HG03520 (cell line): ENCODE measurements at regions not wholly inside any gene's neighbourhood (a gene's known extent, or its start where the extent isn't known, plus 50 kb on each side); places are given as distances from the start of the nearest gene placed in this dataset.
"Not testable (repeated sequence)": the region's sequence is repeated elsewhere in the genome, so short reads cannot be mapped to it uniquely, and the experiment has no call there.

ENCODE experiments used
- ATAC-seq: cut with Tn5 transposase; IDR thresholded peaks from one replicate; pipeline ENCODE4 v1.9.1; 2021; ENCODE audit warnings: mild to moderate bottlenecking, moderate library complexity; ENCODE audit not compliant: unreplicated experiment

DNA sequence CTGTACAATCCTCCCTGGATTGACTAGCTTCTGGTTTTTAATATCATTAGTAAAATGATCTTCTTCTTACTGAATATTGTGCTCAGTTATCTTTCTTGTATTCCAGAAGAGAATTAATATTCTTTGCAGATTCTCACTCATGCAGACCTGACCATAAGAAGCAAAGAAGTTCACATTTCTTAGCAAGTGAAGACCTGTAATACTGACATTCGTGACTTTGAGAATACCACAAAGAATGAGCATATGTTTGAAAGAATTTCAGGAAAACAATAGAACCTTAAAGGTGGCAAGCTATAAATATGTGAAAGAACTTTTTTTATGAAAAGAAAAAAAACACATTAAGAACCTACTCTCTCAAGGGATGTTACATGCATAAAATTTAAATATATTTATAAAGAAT, 371.6 kb downstream of the JRKL start:
- ATAC-seq, result no peak

DNA sequence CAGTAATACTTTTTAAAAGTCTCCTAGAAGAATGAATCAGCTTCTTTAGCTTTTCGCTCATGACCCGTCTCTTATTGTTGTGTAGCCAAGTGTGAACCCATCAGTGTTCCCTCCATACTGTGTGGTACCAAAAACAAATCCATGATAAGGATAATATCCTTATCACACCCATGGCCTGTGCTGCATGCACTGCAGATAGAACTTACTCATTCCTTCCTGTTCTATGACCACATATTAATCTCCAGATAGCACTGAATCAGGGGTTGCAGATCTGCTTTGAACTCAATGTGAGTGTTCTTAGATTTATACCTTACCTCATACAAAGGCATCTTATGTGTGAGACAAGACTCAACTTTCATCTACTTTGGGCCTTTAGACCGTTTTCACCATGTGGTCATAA, 373.4 kb downstream of the JRKL start:
- no peak for ATAC-seq

DNA sequence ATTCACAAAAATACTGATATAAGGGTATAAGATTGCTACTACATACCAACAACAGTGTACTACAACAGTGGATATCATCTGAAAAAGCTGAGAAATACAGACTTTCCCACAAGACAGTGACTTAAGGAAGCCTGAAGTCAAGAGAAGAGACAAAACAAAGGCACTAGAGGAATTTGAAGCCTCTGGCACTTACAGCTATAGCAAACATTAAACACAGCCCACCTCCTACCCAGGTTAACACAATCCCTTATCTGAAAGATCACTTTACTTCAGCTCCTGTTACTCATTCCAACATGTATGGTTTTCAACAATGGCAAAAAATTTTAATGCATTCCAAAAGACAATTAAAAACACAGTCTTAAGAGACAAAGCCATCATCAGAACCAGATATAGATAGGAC, 388.5 kb downstream of the JRKL start:
- ATAC-seq, result no peak

DNA sequence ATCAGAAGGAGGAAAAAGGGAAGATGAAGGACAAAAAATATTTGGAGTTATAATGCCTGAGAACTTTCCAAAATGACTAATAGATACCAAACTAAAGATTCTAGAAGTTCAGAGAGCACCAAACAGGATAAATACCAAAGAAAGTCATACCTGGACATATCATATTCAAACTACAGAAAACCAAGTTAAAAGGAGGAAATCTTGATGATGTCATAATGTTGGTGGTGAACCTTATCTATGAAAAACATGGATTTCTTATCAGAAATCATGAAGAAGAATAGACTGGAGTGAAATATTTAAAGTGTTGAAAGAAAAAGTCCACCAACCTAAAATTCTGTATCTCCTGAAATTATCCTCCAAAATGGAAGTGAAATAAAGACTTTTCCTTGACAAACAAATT, 389.2 kb downstream of the JRKL start:
- ATAC-seq, result no peak

DNA sequence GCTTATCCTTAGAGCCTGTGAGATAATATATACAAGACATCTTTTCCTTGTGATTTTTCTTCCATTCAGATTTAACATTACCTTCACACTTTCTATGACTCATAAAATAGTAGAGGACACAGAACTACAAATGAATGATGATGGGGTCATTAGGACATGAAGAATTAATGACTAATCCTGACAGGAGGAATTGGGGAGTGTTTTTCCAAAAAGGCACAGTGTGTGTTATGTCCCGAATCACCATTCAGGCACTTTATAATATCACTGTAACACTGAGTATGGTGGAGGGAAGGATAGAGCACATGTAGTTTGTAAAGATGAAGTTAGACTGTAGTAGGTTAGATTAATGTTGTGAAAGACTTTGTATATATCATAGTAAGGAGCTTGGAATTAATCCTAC, 391.3 kb downstream of the JRKL start:
- no peak for ATAC-seq

DNA sequence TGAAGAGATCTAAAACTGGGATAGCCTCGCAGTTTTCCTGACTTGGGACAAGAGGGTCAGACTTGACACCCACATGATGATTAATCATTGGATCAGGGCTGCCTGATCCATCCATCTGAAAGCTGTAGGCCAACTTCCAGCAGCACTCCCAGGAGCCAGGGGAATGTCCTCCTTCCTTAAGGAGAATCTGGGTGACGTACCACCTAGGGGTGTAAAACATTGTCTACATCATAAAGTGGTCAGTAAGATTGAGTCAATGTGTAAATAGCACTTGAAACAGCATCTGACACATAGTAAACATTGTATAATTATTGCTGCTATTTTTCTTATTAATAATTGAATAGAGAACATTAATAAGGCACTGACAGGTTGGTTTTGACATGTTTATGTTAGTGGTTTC, 392.8 kb downstream of the JRKL start:
- ATAC-seq, result no peak

DNA sequence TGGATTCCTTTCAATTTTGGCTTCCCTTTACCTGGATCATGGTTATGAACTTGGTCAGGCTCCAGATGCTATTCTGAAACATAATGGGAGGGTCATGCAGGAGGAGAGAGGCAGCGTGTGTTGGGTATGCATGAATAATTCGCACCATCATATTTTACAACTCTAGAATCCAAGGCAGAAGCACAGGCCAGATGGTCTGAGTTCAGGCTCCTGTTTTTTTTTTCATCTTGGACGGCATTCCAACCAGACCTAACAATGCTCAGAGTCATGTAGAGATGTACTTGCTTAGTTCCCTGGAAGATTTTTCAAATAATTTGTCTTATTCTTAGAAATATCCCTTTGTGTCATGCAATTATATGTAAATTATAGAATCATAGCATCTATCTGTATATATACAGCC, 393.5 kb downstream of the JRKL start:
- no peak for ATAC-seq

DNA sequence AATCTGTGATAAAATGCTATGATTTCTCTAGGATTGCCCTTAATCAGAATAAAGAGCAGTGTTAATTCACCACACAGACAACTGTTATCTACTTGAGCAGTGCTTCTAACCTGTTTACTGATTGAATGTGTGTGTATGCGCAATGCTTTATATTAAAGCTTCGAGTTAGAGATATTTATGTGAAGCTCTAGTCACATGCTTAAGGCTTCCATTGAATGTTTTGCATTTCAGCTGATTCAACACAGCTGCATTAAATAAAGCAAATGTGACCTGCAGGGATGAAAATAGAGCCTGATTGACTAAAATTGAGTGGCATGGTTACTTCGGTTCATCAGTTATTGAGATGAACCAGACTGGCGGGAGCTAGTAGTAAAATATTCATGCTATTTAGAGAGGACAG, 395.3 kb downstream of the JRKL start:
- no peak for ATAC-seq

DNA sequence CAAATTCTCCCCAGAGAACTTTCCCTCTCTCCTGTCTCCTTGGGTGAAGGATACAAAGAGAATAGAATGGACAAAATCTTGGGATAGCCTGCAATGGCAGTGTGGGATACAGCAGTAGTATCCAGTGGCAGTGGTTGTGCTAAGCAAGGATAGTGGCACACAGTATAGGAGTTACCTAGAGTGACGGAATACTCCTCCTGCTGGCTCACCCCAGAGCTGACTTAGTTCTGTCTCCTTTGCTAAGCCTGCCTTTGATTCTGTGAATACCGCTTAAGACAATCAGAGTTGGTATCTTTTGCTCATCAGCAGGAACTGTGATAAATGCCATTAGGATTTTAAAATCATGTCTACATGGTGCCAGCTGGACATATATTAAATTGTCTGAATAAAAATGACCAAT, 404.3 kb downstream of the JRKL start:
- no peak for ATAC-seq

DNA sequence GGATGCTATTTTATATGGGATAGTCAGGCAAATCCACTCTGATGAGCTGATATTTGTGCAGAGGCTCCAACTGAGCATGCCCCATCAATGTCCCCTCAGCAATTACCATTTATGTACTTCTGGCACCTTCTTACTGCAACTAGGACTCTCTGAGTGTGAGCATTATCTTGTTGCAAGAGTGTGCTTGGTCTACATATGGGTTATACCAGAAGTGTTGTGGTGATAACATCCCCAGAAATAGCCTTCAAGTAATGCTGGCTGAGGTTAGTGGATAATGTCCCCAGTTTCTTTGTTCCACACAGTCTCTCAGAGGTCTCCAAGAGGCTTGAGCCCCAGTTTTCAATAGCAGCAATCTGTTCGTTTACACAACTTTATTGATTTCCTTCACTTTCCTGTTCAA, 408.6 kb downstream of the JRKL start:
- ATAC-seq, result no peak

DNA sequence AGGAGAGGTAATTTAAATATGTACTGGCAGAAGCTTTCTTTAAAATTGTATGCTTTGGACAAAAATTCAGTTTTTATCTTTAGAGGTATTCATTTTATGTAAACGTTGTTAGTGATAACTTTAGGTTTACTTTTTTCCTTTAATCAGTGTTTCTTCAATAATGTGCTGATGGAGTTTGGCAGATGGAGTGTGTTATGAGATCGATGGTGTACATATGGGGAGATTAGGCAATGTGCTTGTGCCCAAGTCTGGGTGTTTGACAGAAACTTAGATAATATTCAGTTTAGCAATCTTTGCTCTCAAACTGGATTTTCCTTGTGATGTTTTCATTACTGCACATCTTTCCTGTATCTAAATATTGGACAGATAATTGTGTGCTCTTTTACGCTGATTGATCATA, 425.4 kb downstream of the JRKL start:
- ATAC-seq, result no peak

DNA sequence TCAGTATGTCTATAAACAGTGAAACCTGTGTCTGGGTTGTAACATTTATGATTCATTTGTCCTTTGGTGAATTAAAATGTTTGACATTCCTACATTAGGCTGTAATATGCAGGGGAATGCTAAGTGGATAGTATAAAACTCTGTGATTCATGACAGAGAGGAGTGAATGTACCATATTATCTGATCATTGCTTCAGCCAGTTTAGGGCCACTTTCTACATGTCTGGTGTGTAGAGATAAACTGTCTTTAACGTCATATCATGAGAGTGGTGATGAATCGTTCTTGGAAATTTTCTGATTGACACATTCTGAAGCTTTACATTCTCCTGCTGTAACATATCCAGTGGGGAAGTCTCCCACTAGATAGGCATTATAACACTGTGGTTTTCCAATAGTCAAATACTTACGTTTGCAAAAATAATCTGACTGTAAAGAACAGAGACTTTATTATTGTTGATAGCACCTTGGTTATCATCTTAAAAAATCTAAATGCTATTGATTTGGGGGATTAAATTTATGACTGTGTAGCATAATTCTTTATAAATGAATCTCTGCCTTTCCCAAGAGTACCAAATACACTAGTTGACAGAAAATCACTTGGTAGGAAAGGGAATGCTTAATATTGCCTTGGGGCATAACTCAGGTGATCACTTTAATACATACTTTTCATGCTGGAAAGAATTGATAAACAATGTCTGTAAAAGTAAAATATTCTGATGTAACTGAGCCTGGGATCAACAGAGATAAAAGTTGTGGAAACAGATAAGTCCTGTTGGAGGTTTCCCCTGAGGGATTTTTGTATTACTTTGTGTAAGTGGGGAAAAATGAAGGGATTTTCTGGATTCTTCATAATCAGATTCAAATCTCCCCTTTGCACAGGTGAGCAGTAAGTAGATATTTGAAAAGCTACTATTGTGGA, 427.9 kb downstream of the JRKL start:
- no peak for ATAC-seq

DNA sequence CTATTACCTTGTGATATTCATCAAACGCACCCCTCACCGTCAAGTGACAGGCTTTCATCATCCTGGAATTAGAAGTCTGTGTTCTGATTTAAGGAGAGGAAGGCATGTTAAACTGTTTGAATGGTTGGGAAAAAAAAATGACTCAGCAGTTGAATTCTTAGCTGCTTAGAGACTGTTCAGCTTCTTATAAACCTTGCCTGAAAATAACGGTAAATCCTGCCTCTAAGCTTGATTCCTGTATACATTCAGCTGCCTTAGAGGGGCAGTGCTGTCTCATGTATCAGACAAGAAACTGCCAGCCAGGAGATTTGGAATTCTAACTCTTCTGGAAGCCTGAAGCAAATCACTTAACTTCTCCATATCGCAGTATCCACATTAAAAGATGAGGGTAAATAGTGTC, 437.4 kb downstream of the JRKL start:
- no peak for ATAC-seq

DNA sequence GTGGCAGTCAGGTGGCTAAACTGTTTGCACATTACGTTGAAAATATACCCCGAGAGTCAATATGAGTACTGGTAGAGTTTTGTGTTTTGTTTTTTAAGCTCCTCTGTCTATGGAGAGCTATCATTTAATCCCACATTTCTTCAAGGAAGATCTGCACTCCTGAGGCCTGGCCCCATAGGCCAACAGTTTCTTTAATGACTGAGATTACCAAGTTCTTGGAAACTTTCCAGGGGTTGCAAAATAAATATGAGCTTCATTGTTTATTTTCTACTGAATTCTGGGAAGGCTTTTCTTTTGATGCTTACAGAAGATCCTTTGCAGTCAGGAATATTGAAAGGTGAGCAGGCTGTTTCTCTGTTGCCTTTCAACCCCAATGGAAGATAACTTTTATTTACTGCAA, 452.0 kb downstream of the JRKL start:
- no peak for ATAC-seq

DNA sequence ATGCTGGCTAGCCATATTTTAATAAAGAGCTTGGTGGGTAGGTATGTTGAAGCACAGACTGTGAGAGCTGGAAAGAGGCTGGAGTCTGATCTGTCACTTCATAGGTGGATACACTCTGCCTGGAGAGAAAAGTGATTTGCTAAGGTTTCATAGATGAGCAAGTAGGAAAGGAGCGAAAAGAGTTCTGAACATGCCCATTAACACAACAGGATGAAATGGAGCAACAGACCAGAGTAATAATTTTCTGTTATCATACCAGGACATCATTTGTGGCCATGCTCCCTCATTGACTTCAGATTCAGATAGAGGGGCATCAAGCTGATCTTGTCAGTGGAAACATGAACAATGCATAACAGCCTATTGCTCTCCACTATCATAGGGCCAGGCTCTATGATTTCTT, 452.9 kb downstream of the JRKL start:
- ATAC-seq, result no peak

DNA sequence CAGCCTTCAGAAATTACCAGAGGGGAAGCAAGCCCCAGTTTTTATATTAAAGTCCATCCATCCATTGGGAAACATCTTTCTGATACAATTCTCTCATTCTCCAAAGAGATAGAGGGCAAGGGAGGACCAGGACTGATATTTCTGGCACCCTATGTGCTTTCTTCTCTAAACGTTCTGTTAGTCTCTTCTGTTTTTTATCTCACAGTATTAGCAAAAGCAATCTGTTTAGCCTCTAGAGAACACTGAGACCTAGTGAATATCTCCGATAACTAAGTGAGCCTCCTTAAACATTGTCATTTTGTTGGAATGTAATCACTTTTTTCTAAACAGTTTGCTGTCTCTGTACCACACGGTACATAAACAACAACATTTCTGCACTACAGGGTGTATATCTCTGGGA, 464.6 kb downstream of the JRKL start:
- no peak for ATAC-seq

DNA sequence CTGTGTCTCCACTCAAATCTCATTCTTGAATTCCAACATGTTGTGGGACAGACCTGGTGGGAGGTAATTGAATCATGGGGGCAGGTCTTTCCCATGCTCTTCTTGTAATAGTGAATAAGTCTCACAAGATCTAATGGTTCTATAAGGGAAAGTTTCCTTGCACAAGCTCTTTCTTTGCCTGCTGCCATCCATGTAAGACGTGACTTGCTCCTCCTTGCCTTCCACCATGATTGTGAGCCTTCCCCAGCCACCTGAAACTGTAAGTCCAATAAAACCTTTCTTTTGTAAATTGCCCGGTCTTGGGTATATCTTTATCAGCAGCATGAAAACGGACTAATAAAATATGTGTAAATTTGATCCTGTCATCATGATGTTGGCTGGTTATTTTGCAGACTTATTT, 471.9 kb downstream of the JRKL start:
- ATAC-seq, result not testable (repeated sequence)

DNA sequence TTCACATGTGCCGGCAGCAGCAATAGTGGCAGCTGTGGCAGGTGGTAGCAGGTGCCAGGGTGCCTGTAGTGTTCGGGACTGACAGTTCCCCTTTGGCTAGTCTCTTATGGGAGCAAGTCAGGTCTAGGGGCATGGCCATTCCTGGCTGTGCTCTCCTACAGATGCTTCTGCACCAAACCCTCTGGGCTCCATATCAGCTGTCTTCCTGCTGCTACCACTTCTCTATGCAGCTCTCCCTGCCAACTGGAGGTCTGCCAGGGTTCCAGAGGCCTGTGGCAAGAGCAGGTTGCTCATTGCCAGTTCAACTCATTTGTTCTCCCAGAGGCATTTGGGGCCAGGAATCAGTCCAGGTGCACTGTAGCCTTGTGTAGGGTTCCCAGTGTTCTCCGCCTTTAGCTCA, 473.7 kb downstream of the JRKL start:
- ATAC-seq, result no peak

DNA sequence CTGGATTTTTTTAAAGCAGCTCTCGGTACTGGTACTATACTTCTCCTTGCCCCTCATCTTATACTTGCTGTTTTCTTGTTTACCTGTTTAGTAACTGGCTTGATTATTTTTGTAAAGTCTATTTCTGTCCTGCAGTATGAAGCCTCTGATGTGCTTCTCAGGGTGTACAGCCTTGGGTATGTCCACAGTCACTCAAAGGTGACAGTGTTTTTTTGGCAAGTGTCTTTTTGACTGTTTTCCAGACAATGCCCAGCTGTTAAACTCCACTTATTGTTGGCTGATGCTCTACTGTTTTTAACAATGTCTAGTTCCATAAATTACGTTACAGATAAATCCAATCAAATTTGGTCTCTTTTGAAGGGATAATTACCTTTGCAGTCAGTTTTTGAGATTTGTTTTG, 475.2 kb downstream of the JRKL start:
- ATAC-seq, result no peak

DNA sequence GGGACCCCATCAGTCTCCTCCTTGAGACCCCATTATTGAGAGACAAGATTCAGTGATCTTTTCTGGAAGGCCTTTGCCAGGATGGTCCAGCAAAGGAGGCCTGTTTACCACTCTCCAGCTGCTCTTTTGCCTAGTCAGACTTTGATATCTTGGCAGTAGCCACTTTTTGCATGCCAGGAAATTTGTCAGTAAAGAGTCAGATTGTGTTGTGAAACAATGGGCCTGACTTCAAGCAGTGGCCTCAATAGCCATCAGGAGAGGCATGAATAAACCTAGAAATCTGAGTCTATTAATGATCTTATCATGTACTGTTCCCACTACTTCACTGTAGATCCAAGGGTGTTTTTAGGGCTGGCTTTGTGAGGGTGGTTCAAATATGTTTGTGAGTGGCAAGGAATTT, 479.4 kb downstream of the JRKL start:
- ATAC-seq, result no peak

DNA sequence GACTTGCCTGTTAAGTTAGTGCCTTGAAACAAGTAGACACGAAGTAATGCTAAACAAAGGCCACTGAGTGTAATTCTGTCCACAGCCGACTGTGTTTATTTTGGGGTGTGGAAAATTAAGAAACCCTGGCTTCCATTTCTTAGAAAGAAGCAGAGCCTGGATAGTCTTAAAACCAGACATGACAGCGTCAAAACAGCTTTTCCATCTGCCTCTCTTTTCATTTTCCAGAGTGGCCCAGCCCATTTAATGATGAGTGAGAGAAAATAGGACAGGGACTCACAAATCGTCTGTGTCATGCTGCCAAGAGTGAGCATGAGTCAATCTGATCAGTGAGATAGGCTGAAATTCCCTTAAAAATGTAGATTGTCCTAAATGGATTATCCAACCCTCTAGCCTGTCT, 485.9 kb downstream of the JRKL start:
- no peak for ATAC-seq

DNA sequence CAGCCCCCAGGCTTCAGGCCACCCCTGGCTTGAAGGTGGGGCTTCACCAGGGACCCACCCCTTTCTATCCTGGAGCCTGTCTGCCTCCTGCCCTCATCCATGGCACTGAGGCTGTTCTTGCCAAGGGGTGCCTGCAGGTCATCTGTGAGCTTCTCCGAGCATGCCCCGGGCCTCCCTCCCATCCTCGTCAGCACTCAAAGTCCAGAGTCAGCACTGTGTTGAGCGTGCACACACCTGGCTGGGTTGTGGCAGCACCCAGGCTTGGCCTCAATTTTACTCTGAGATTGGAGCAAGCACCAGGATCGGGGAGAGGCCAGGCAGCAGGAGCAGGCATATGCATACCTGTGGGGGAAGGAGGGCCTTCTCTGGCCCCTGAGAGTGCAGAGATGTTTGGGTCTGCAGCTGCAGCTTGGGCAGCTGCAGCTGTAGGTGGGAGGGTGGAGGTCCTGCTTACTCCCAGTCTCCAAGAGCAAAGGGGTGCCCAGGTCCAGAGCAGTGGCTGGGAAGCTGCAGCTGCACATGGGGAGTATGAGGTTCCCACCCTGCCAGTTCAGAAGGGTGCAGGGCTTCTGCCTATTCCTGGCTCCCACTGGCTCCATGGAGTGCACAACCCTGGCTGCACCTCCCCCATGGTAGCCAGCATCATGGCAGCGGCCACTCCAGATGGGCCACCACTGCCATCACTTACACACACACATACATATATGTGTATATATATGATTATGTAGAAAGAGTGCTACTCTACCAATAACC, 488.7 kb downstream of the JRKL start:
- no peak for ATAC-seq
